Cardiac muscle cell (in vitro differentiated cells and primary cell): ENCODE measurements at regions not wholly inside any gene's neighbourhood (a gene's known extent, or its start where the extent isn't known, plus 50 kb on each side); places are given as distances from the start of the nearest gene placed in this dataset.
A peak's percentile ranks its signal among the peaks of the same experiment; 100 is the strongest.

Experiments used
- DNase-seq, 2 donors: peaks; one replicate each; pipeline versions ENCODE4 v3.0.0 to v3.0.0-alpha.2; 2010 to 2017; ENCODE audit warnings: low read depth in 1 of 2, low spot score in 1 of 2
- H3K27ac ChIP-seq: fragments of 200-600 bp; sonication (generic); 2 replicates; pipeline ENCODE4 v1.5.1; 2016
- H3K27me3 ChIP-seq: fragments of 200-600 bp; sonication (generic); 2 replicates; pipeline ENCODE4 v1.6.0; 2016; ENCODE audit warnings: control low read depth
- H3K36me3 ChIP-seq: fragments of 200-600 bp; sonication (generic); 2 replicates; pipeline ENCODE4 v1.5.1; 2016; ENCODE audit warnings: control low read depth
- H3K4me1 ChIP-seq: fragments of 200-600 bp; sonication (generic); 2 replicates; pipeline ENCODE4 v1.8.1; 2017; ENCODE audit warnings: low read depth, mild to moderate bottlenecking, mixed run types
- H3K4me3 ChIP-seq: fragments of 200-600 bp; sonication (generic); 2 replicates; pipeline ENCODE4 v1.5.1; 2016; ENCODE audit warnings: mild to moderate bottlenecking
- H3K9me3 ChIP-seq: fragments of 200-600 bp; sonication (generic); 2 replicates; pipeline ENCODE4 v1.5.1; 2017; ENCODE audit warnings: low read depth, mild to moderate bottlenecking, control low read depth
- TF ChIP-seq, protein P1 (sequence below): IDR thresholded peaks from 2 replicates; pipeline ENCODE4 v1.5.1; 2012; ENCODE audit warnings: low read depth, mild to moderate bottlenecking, low read length

DNA sequence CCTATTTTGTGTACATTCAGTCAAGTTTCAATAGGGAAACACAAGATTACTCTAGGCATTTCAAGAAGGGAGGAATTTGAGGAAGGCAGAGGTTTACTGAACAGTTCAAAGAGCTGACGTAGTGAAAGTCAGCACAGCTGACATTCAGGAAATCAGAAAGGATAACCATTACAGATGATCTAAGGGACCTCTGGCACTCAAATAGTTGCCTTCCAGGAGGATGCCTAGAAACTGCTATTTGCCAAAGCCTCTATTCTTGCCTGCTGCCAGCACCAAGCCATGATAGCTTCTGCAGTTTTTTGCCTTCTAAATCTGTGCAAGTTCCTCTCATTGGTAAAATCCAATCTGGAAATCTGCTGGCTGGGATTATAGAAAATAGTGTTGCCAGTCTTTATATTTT lies 373.1 kb downstream of the CSNK1G3 start:
- Histone ChIP-seq H3K36me3 (no peaks in the 10 kb centered on the region), H3K9me3 (no peaks in the 10 kb centered on the region), H3K4me1 (peaks cover 32% of the 10 kb centered on the region), H3K27me3 (no peaks in the 10 kb centered on the region), H3K4me3 (no peak overlapping the region), H3K27ac (no peak overlapping the region)
- TF ChIP-seq, protein P1, sequence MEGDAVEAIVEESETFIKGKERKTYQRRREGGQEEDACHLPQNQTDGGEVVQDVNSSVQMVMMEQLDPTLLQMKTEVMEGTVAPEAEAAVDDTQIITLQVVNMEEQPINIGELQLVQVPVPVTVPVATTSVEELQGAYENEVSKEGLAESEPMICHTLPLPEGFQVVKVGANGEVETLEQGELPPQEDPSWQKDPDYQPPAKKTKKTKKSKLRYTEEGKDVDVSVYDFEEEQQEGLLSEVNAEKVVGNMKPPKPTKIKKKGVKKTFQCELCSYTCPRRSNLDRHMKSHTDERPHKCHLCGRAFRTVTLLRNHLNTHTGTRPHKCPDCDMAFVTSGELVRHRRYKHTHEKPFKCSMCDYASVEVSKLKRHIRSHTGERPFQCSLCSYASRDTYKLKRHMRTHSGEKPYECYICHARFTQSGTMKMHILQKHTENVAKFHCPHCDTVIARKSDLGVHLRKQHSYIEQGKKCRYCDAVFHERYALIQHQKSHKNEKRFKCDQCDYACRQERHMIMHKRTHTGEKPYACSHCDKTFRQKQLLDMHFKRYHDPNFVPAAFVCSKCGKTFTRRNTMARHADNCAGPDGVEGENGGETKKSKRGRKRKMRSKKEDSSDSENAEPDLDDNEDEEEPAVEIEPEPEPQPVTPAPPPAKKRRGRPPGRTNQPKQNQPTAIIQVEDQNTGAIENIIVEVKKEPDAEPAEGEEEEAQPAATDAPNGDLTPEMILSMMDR: no peak
- no peak for DNase-seq

DNA sequence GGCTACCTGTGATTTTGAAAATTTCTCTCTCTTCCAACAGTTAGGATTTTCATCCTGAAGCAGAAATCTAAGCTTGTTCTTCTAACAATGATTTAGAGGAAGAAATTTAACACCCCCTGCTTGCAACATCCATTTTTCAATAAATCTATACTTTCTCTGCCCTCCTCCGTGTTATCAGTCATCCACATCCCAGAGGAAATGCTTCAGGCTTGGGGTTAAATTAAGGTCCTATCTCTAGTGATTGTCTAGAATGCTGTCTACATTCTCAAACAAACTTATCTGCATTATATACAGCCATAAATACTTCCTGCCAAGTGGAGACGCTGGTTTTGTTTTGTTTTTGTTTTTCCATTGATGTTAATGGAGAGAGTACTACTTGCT lies 371.0 kb downstream of the CSNK1G3 start:
- Histone ChIP-seq H3K9me3 (no peaks in the 10 kb centered on the region), H3K27ac (peak overlapping the region; percentile 71), H3K4me3 (no peak overlapping the region), H3K36me3 (no peaks in the 10 kb centered on the region), H3K27me3 (no peaks in the 10 kb centered on the region), H3K4me1 (peaks cover 33% of the 10 kb centered on the region)
- TF ChIP-seq, protein P1: no peak
- peak in 1 of 2 donors; percentile 22 for DNase-seq

DNA sequence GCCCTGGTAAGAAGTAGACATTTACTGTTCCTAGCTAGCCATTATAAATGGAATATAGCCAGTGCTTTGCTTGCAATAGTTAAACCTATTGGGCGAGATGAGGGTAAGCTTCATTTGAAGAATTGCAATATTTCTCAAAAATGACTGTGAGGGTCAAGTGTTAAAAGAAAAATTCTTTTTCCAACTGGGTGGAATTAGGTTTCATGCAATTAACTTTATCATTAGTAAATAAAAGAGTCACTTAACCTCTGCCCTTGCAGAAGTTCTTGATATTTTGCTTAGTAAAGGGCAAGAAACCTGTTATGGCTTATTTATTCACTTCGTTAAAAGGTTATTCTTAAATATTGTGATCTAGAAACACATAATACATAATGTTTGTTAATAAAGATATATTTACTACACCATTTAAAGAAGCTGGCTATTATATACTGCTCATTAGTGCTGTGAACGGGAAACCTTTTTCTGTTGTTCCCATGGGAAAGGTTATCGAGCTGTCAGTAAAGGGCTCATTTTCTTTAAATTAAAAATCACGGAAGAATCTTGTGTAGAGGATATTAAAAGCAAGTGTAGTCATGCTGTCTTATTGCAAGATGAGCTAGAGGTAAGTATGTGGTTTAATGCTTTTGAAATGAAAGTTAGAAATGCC lies 370.5 kb downstream of the CSNK1G3 start:
- Histone ChIP-seq H3K4me3 (no peak overlapping the region), H3K4me1 (peaks cover 33% of the 10 kb centered on the region), H3K36me3 (no peaks in the 10 kb centered on the region), H3K9me3 (no peaks in the 10 kb centered on the region), H3K27ac (peak overlapping the region; percentile 71), H3K27me3 (no peaks in the 10 kb centered on the region)
- TF ChIP-seq, protein P1: no peak
- DNase-seq: no peak

DNA sequence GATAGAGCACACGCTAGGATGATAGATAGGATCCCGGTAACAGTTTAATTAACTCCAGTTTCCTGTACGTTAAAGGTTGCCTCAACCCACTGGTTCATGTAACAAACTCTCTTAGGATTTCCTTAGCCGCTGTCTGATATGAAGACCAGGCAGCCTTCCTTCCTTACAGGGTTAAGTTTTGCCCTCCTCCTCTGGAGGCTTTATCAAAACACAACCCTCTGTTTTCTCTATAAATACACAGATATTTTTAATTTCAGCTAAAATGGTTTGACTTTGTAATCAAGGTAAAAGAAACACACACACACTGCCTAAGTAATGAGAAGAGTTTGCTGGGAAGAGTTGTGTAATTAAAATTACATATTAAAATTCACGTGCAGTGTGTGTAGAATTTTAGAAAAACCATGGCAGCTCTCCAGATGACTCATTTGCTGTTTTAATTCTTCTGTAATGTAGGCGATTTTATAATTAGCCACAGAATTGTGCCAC lies 369.8 kb downstream of the CSNK1G3 start:
- Histone ChIP-seq H3K27me3 (no peaks in the 10 kb centered on the region), H3K4me3 (no peak overlapping the region), H3K4me1 (peaks cover 35% of the 10 kb centered on the region), H3K9me3 (no peaks in the 10 kb centered on the region), H3K27ac (peak overlapping the region; percentile 71), H3K36me3 (no peaks in the 10 kb centered on the region)
- TF ChIP-seq, protein P1: no peak
- DNase-seq: peak in 1 of 2 donors; percentile 69

DNA sequence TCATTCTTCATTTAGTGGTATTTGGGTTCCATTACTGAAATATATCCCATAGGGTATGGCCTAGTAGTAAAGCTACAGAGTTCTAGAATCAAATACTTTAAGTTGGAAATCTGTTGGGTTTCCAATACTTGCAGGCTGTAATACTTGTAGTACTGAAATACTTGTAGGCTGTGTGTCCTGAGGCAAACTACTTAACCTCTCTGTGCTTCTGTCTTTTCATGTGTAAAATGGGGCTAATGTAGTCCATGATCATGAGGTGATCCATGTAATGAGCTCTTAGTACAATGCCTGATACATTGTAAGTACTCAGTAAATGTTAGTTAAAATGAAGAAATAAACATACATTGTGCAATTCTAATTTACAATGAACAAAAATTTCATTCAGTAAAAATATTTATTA lies 368.9 kb downstream of the CSNK1G3 start:
- no peak for DNase-seq
- Histone ChIP-seq H3K27me3 (no peaks in the 10 kb centered on the region), H3K4me1 (peaks cover 45% of the 10 kb centered on the region), H3K27ac (no peak overlapping the region), H3K9me3 (no peaks in the 10 kb centered on the region), H3K4me3 (no peak overlapping the region), H3K36me3 (no peaks in the 10 kb centered on the region)
- TF ChIP-seq, protein P1: no peak
